ENCODE measurements at regions not wholly inside any gene's neighbourhood (a gene's known extent, or its start where the extent isn't known, plus 50 kb on each side); places are given as distances from the start of the nearest gene placed in this dataset.

DNA sequence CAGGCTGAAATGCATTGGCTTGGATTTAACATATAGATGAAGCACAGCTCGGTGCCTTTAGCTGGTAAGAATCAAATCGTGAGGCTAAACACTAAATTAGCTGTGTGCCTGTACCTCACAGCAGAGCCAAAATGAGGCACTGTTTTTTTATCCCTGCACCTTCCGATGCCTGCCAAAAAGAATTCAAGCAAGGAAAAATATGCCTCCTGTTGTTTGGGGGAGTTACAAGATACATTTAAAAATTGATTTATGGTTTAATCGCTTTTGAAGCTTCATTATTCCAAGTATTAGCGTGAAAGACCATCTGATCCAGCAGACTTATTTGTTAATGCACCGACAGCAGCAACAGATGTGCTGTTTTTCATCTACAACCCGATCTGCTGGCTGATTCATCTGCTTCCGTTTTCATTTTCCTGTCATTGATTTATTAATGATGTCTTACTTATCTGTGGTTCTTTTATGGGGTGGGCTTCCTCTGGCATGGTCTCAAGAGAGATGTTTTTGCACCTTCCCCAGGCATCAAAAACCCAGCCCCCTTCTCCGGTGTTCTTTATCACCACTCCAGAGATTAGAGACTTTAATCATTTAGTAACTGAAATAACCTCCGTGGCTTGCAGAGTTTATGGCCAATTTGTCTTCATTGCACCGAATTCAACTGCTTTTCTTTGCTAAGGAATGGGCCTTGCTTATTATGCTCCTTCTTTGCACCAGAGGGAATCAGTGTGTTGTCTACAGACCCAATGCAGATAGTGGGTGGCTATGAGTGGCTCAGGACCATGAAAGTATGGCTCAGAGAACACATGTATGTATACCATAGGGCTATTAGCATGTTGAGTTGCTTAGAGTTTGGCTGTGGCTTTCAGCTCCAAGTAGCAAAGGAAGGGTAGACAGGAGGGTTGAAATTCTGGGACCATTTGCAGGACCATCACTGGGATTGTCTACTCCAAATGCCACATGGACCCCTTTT lies 166.8 kb upstream of the TMEM260 start:
- no peaks in the 10 kb centered on the region for H3K4me1 Mint-ChIP-seq (ENCODE audit: low read depth)
- H3K36me3 Mint-ChIP-seq (ENCODE audit: insufficient read depth): no peaks in the 10 kb centered on the region
- H3K27me3 Mint-ChIP-seq: no peaks in the 10 kb centered on the region
- no peak overlapping the region for H3K27ac Mint-ChIP-seq
- DNase-seq (ENCODE audit: low spot score, unreplicated experiment): no peak
- H3K9me3 Mint-ChIP-seq (ENCODE audit: low read depth): peaks cover 3% of the 10 kb centered on the region
- TF ChIP-seq, protein P1, sequence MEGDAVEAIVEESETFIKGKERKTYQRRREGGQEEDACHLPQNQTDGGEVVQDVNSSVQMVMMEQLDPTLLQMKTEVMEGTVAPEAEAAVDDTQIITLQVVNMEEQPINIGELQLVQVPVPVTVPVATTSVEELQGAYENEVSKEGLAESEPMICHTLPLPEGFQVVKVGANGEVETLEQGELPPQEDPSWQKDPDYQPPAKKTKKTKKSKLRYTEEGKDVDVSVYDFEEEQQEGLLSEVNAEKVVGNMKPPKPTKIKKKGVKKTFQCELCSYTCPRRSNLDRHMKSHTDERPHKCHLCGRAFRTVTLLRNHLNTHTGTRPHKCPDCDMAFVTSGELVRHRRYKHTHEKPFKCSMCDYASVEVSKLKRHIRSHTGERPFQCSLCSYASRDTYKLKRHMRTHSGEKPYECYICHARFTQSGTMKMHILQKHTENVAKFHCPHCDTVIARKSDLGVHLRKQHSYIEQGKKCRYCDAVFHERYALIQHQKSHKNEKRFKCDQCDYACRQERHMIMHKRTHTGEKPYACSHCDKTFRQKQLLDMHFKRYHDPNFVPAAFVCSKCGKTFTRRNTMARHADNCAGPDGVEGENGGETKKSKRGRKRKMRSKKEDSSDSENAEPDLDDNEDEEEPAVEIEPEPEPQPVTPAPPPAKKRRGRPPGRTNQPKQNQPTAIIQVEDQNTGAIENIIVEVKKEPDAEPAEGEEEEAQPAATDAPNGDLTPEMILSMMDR (IDR thresholded peaks at IDR 0.05; ENCODE audit: unreplicated experiment): no peak
- H3K4me3 Mint-ChIP-seq (ENCODE audit: low read depth): no peak overlapping the region

DNA sequence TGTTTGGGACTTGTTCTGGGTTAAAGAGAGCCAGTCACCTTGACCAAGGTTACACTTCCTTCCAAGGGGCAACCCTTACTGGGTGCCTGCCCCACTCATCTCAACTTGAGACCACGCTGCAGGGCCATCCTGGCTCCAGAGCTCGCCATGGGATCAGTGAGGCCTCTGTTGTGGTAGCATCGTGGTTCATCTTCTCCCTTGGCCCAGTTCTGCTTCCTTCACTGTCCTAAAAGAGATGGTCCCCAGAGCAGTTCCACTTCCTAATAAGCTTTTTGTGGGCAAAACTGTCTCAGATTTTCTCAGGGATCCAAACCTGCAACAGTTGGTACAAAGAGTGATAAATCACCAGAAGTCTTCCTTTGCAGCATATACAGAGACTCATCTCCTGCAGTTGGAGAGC lies 165.9 kb upstream of the TMEM260 start:
- TF ChIP-seq, protein P1 (IDR thresholded peaks at IDR 0.05; ENCODE audit: unreplicated experiment): no peak
- Mint-ChIP-seq H3K27me3 (peaks cover 3% of the 10 kb centered on the region), H3K9me3 (ENCODE audit: low read depth) (peaks cover 3% of the 10 kb centered on the region), H3K4me1 (ENCODE audit: low read depth) (no peaks in the 10 kb centered on the region), H3K27ac (no peak overlapping the region), H3K36me3 (ENCODE audit: insufficient read depth) (no peaks in the 10 kb centered on the region), H3K4me3 (ENCODE audit: low read depth) (no peak overlapping the region)
- no peak for DNase-seq (ENCODE audit: low spot score, unreplicated experiment)

DNA sequence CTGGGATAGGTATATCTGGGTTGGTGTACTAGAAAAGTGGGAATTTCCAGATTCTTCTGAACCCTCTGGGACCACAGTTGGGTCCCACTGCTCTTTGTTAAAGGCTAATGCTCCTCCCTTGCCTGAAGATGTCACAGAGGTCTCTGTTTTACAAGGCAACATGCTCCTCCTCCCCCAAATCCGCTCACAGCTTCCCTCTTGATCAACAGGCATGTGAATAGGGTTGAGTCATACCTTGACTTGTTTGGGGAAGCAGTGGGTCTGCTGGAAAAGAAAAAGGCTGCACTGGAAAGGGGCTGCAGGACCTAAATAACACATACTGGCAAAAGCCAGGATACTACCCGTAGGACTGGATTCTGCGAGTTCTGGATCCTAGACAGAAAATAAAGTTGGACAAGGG lies 165.4 kb upstream of the TMEM260 start:
- no peak overlapping the region for H3K4me3 Mint-ChIP-seq (ENCODE audit: low read depth)
- H3K27me3 Mint-ChIP-seq: peaks cover 8% of the 10 kb centered on the region
- TF ChIP-seq, protein P1 (IDR thresholded peaks at IDR 0.05; ENCODE audit: unreplicated experiment): no peak
- H3K36me3 Mint-ChIP-seq (ENCODE audit: insufficient read depth): no peaks in the 10 kb centered on the region
- H3K9me3 Mint-ChIP-seq (ENCODE audit: low read depth): no peaks in the 10 kb centered on the region
- no peak overlapping the region for H3K27ac Mint-ChIP-seq
- no peak for DNase-seq (ENCODE audit: low spot score, unreplicated experiment)
- no peaks in the 10 kb centered on the region for H3K4me1 Mint-ChIP-seq (ENCODE audit: low read depth)

DNA sequence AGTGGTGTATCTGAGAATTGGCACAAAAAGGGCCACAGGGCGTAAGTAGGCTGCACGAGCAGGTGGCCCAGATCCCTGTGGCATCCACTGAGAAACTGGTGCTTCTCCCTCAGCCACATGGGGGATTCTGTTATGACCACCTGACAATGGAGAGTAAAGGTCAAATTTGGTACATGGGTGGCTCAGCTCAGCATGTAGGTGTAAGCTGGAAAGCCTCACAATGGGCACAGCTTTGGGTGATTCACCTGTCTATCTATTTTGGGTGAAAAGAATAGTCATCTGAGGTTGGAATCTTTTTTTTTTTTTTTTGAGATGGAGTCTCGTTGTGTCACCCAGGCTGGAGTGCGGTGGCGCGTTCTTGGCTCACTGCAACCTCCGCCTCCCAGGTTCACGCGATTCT lies 163.4 kb upstream of the TMEM260 start:
- H3K4me3 Mint-ChIP-seq (ENCODE audit: low read depth): no peak overlapping the region
- no peak for DNase-seq (ENCODE audit: low spot score, unreplicated experiment)
- peaks cover 17% of the 10 kb centered on the region for H3K27me3 Mint-ChIP-seq
- H3K36me3 Mint-ChIP-seq (ENCODE audit: insufficient read depth): no peaks in the 10 kb centered on the region
- no peaks in the 10 kb centered on the region for H3K9me3 Mint-ChIP-seq (ENCODE audit: low read depth)
- TF ChIP-seq, protein P1 (IDR thresholded peaks at IDR 0.05; ENCODE audit: unreplicated experiment): no peak
- H3K27ac Mint-ChIP-seq: no peak overlapping the region
- H3K4me1 Mint-ChIP-seq (ENCODE audit: low read depth): no peaks in the 10 kb centered on the region

DNA sequence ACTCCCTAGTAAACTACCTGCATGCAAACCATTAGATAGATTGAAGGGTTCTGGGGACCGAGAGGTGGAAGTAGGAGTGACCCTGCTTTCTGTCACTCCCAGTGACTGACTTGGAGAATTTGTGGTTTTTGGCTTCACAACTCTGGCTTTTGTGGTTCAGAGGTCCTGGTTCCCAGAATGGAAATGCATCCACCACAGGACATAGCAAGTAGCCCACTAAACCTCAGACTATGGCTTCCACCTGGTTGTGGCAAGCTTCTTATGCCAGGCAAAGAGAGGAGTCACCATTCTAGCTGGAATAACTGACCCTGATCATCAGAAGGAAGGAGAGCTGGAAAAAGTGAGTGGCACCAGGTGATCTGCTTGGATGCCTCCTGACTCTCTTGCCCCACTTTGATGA lies 162.4 kb upstream of the TMEM260 start:
- Mint-ChIP-seq H3K4me3 (ENCODE audit: low read depth) (no peak overlapping the region), H3K4me1 (ENCODE audit: low read depth) (no peaks in the 10 kb centered on the region), H3K9me3 (ENCODE audit: low read depth) (no peaks in the 10 kb centered on the region), H3K27ac (no peak overlapping the region), H3K36me3 (ENCODE audit: insufficient read depth) (no peaks in the 10 kb centered on the region), H3K27me3 (peaks cover 17% of the 10 kb centered on the region)
- TF ChIP-seq, protein P1 (IDR thresholded peaks at IDR 0.05; ENCODE audit: unreplicated experiment): no peak
- no peak for DNase-seq (ENCODE audit: low spot score, unreplicated experiment)

All from progenitor cell of endocrine pancreas (in vitro differentiated cells).